Effector memory CD8-positive, alpha-beta T cell (primary cell): ENCODE measurements at regions not wholly inside any gene's neighbourhood (a gene's known extent, or its start where the extent isn't known, plus 50 kb on each side); places are given as distances from the start of the nearest gene placed in this dataset.

Experiments used
- ATAC-seq: fragments of 150-1000 bp; cut with Tn5 transposase; replicated peaks from 2 replicates; pipeline ENCODE4 v1.10.0; 2021; ENCODE audit warnings: mild to moderate bottlenecking, moderate library complexity
- DNase-seq, 3 experiments: peaks; one replicate each; pipeline ENCODE4 v3.0.0; 2021
- H3K27ac Mint-ChIP-seq, 2 donors: one replicate each; pipeline ENCODE4 v1.8.0; 2022; ENCODE audit warnings: mild to moderate bottlenecking in 2 of 2, mixed read lengths in 2 of 2, moderate library complexity in 2 of 2
- H3K27me3 Mint-ChIP-seq, 2 donors: one replicate each; pipeline ENCODE4 v1.8.0; 2022; ENCODE audit warnings: mixed read lengths in 2 of 2
- H3K36me3 Mint-ChIP-seq: one replicate; pipeline ENCODE4 v1.8.0; 2022; ENCODE audit warnings: mild to moderate bottlenecking, moderate library complexity, mixed read lengths; ENCODE audit not compliant: insufficient read depth
- H3K4me1 Mint-ChIP-seq, 2 donors: one replicate each; pipeline ENCODE4 v1.8.0; 2022; ENCODE audit warnings: low read depth in 2 of 2, mixed read lengths in 2 of 2
- H3K4me3 Mint-ChIP-seq, 2 donors: one replicate each; pipeline ENCODE4 v1.8.0; 2022; ENCODE audit warnings: mild to moderate bottlenecking in 2 of 2, mixed read lengths in 2 of 2, moderate library complexity in 2 of 2
- H3K9me3 Mint-ChIP-seq, 2 donors: one replicate each; pipeline ENCODE4 v1.8.0; 2022; ENCODE audit warnings: mixed read lengths in 2 of 2

- ATAC-seq (no peak), DNase-seq (no peak)
- Mint-ChIP-seq H3K4me1 (no peaks in the 10 kb centered on the region), H3K27me3 (no peaks in the 10 kb centered on the region), H3K36me3 (no peaks in the 10 kb centered on the region), H3K27ac (no peak overlapping the region), H3K4me3 (no peak overlapping the region), H3K9me3 (peaks cover 0 to 2% of the 10 kb centered on the region in 2 donors)
Observed at GRCh38 chr13:84954636-84955035, 844.6 kb downstream of the SLITRK6 start.

- H3K27me3 Mint-ChIP-seq, result no peaks in the 10 kb centered on the region
- H3K4me3 Mint-ChIP-seq, result no peak overlapping the region
- H3K27ac Mint-ChIP-seq, result no peak overlapping the region
- no peaks in the 10 kb centered on the region for H3K36me3 Mint-ChIP-seq
- no peak for DNase-seq
- H3K4me1 Mint-ChIP-seq, result no peaks in the 10 kb centered on the region
- H3K9me3 Mint-ChIP-seq, result peaks cover 0 to 6% of the 10 kb centered on the region in 2 donors
- ATAC-seq, result no peak
Observed at GRCh38 chr13:84951128-84951527, 848.1 kb downstream of the SLITRK6 start.

- no peaks in the 10 kb centered on the region for H3K4me1 Mint-ChIP-seq
- no peak overlapping the region for H3K4me3 Mint-ChIP-seq
- no peak overlapping the region for H3K27ac Mint-ChIP-seq
- DNase-seq, result no peak
- H3K36me3 Mint-ChIP-seq, result no peaks in the 10 kb centered on the region
- ATAC-seq, result no peak
- H3K27me3 Mint-ChIP-seq, result no peaks in the 10 kb centered on the region
- peaks cover 0 to 6% of the 10 kb centered on the region in 2 donors for H3K9me3 Mint-ChIP-seq
Observed at GRCh38 chr13:84946192-84946591, 853.0 kb downstream of the SLITRK6 start.

- no peak overlapping the region for H3K4me3 Mint-ChIP-seq
- ATAC-seq (no peak), DNase-seq (no peak)
- no peaks in the 10 kb centered on the region for H3K4me1 Mint-ChIP-seq
- no peaks in the 10 kb centered on the region for H3K27me3 Mint-ChIP-seq
- H3K36me3 Mint-ChIP-seq, result peaks cover 4% of the 10 kb centered on the region
- H3K27ac Mint-ChIP-seq, result no peak overlapping the region
- peaks cover 0 to 4% of the 10 kb centered on the region in 2 donors for H3K9me3 Mint-ChIP-seq
Observed at GRCh38 chr13:84940798-84941197, 858.4 kb downstream of the SLITRK6 start.

- peaks cover 0 to 4% of the 10 kb centered on the region in 2 donors for H3K9me3 Mint-ChIP-seq
- no peaks in the 10 kb centered on the region for H3K4me1 Mint-ChIP-seq
- peaks cover 4% of the 10 kb centered on the region for H3K36me3 Mint-ChIP-seq
- no peak overlapping the region for H3K4me3 Mint-ChIP-seq
- H3K27me3 Mint-ChIP-seq, result no peaks in the 10 kb centered on the region
- DNase-seq, result no peak
- H3K27ac Mint-ChIP-seq, result no peak overlapping the region
- ATAC-seq, result no peak
Observed at GRCh38 chr13:84940167-84940566, 859.1 kb downstream of the SLITRK6 start.

- H3K36me3 Mint-ChIP-seq, result peaks cover 4% of the 10 kb centered on the region
- no peak overlapping the region for H3K4me3 Mint-ChIP-seq
- no peaks in the 10 kb centered on the region for H3K27me3 Mint-ChIP-seq
Observed at GRCh38 chr13:84934911-84935310, 864.3 kb downstream of the SLITRK6 start.

GRCh38 chr13:84933797-84934196 is 865.4 kb downstream of the SLITRK6 start:
- H3K27ac Mint-ChIP-seq, result no peak overlapping the region
- ATAC-seq (no peak), DNase-seq (no peak)
- no peaks in the 10 kb centered on the region for H3K4me1 Mint-ChIP-seq
- H3K4me3 Mint-ChIP-seq, result no peak overlapping the region
- no peaks in the 10 kb centered on the region for H3K27me3 Mint-ChIP-seq
- H3K36me3 Mint-ChIP-seq, result peaks cover 4% of the 10 kb centered on the region
- H3K9me3 Mint-ChIP-seq, result peaks cover 0 to 6% of the 10 kb centered on the region in 2 donors

More at GRCh38 chr13:84934911-84935310, 864.3 kb downstream of the SLITRK6 start:
- Mint-ChIP-seq H3K9me3 (peaks cover 0 to 6% of the 10 kb centered on the region in 2 donors), H3K27ac (no peak overlapping the region), H3K4me1 (no peaks in the 10 kb centered on the region)
- DNase-seq (no peak), ATAC-seq (no peak)

GRCh38 chr13:84931264-84931663 is 868.0 kb downstream of the SLITRK6 start:
- H3K4me1 Mint-ChIP-seq, result no peaks in the 10 kb centered on the region
- peaks cover 0 to 5% of the 10 kb centered on the region in 2 donors for H3K9me3 Mint-ChIP-seq
- H3K27ac Mint-ChIP-seq, result no peak overlapping the region
- ATAC-seq (no peak), DNase-seq (no peak)
- H3K4me3 Mint-ChIP-seq, result no peak overlapping the region
- H3K27me3 Mint-ChIP-seq, result no peaks in the 10 kb centered on the region
- H3K36me3 Mint-ChIP-seq, result no peaks in the 10 kb centered on the region

GRCh38 chr13:84927442-84928169 is 871.6 kb downstream of the SLITRK6 start:
- Mint-ChIP-seq H3K36me3 (no peaks in the 10 kb centered on the region), H3K9me3 (no peaks in the 10 kb centered on the region), H3K27me3 (no peaks in the 10 kb centered on the region), H3K4me1 (no peaks in the 10 kb centered on the region), H3K4me3 (no peak overlapping the region), H3K27ac (no peak overlapping the region)
- DNase-seq (no peak), ATAC-seq (no peak)

GRCh38 chr13:84925443-84925842 is 873.8 kb downstream of the SLITRK6 start:
- H3K27ac Mint-ChIP-seq, result no peak overlapping the region
- no peak for DNase-seq

GRCh38 chr13:84923831-84924230 is 875.4 kb downstream of the SLITRK6 start:
- no peaks in the 10 kb centered on the region for H3K36me3 Mint-ChIP-seq
- no peaks in the 10 kb centered on the region for H3K27me3 Mint-ChIP-seq
- no peak for ATAC-seq
- H3K9me3 Mint-ChIP-seq, result no peaks in the 10 kb centered on the region
- H3K27ac Mint-ChIP-seq, result no peak overlapping the region
- H3K4me1 Mint-ChIP-seq, result no peaks in the 10 kb centered on the region
- H3K4me3 Mint-ChIP-seq, result no peak overlapping the region
- no peak for DNase-seq

More at GRCh38 chr13:84925443-84925842, 873.8 kb downstream of the SLITRK6 start:
- H3K9me3 Mint-ChIP-seq, result no peaks in the 10 kb centered on the region
- no peak overlapping the region for H3K4me3 Mint-ChIP-seq
- no peak for ATAC-seq
- H3K36me3 Mint-ChIP-seq, result no peaks in the 10 kb centered on the region
- no peaks in the 10 kb centered on the region for H3K4me1 Mint-ChIP-seq
- H3K27me3 Mint-ChIP-seq, result no peaks in the 10 kb centered on the region

- DNase-seq, result no peak
- no peak overlapping the region for H3K27ac Mint-ChIP-seq
- no peaks in the 10 kb centered on the region for H3K4me1 Mint-ChIP-seq
- no peak overlapping the region for H3K4me3 Mint-ChIP-seq
- H3K36me3 Mint-ChIP-seq, result no peaks in the 10 kb centered on the region
- ATAC-seq, result no peak
- H3K27me3 Mint-ChIP-seq, result no peaks in the 10 kb centered on the region
- no peaks in the 10 kb centered on the region for H3K9me3 Mint-ChIP-seq
Observed at GRCh38 chr13:84917252-84917878, 881.9 kb downstream of the SLITRK6 start.

- Mint-ChIP-seq H3K4me3 (no peak overlapping the region), H3K9me3 (no peaks in the 10 kb centered on the region), H3K36me3 (no peaks in the 10 kb centered on the region), H3K27ac (no peak overlapping the region), H3K4me1 (no peaks in the 10 kb centered on the region), H3K27me3 (no peaks in the 10 kb centered on the region)
- DNase-seq, result no peak
- no peak for ATAC-seq
Observed at GRCh38 chr13:84912720-84913119, 886.5 kb downstream of the SLITRK6 start.

- Mint-ChIP-seq H3K27me3 (no peaks in the 10 kb centered on the region), H3K9me3 (no peaks in the 10 kb centered on the region)
Observed at GRCh38 chr13:84910423-84910822, 888.8 kb downstream of the SLITRK6 start.

More at GRCh38 chr13:84910423-84910822, 888.8 kb downstream of the SLITRK6 start:
- no peak overlapping the region for H3K4me3 Mint-ChIP-seq
- no peak overlapping the region for H3K27ac Mint-ChIP-seq
- no peaks in the 10 kb centered on the region for H3K36me3 Mint-ChIP-seq
- ATAC-seq, result no peak
- no peaks in the 10 kb centered on the region for H3K4me1 Mint-ChIP-seq
- no peak for DNase-seq
